GM13977 (cell line): ENCODE measurements at regions not wholly inside any gene's neighbourhood (a gene's known extent, or its start where the extent isn't known, plus 50 kb on each side); places are given as distances from the start of the nearest gene placed in this dataset.

Experiments used
- DNase-seq: peaks from one replicate; pipeline ENCODE4 v3.0.0; 2012; ENCODE audit warnings: low spot score
- CTCF ChIP-seq: IDR thresholded peaks from 2 replicates; pipeline ENCODE4 v1.5.1; 2012; ENCODE audit warnings: mild to moderate bottlenecking, control low read depth; ENCODE audit not compliant: insufficient read depth; ENCODE audit errors: extremely low read depth, missing control alignments
- in situ Hi-C: fragments of 300-500 bp; cut with MboI; formaldehyde crosslinking; loops from one replicate; pipeline ENCODE4 v1.12.0; 2022; ENCODE audit warnings: low sequenced_read_pairs, low pct_unique_long_range_greater_than_20kb, mixed read lengths, inconsistent platforms; ENCODE audit not compliant: unreplicated experiment

GRCh38 chr4:10760086-10760485 lies 75.5 kb upstream of the CLNK start:
- no peak for TF ChIP-seq CTCF
- in situ Hi-C loops, result no loop called here
- DNase-seq, result no peak

GRCh38 chr4:10758906-10759305 lies 74.3 kb upstream of the CLNK start:
- no peak for TF ChIP-seq CTCF
- in situ Hi-C loops, result no loop called here
- DNase-seq, result no peak

- TF ChIP-seq CTCF, result no peak
- DNase-seq, result no peak
- in situ Hi-C loops, result no loop called here
Observed at GRCh38 chr4:10753856-10754402, 69.4 kb upstream of the CLNK start.

GRCh38 chr4:10753336-10753735 lies 68.8 kb upstream of the CLNK start:
- no peak for TF ChIP-seq CTCF
- no peak for DNase-seq
- in situ Hi-C loops, result no loop called here

GRCh38 chr4:10750714-10751113 lies 66.1 kb upstream of the CLNK start:
- TF ChIP-seq CTCF, result no peak
- in situ Hi-C loops, result no loop called here
- DNase-seq, result no peak

- DNase-seq, result no peak
- in situ Hi-C loops, result loop anchor here (25.0 kb wide), 1 partner anchor 665 kb away; no protein-coding TSS in a partner anchor
- TF ChIP-seq CTCF, result no peak
Observed at GRCh38 chr4:10747186-10747585, 62.6 kb upstream of the CLNK start.
